A549 (cell line): ENCODE measurements at regions not wholly inside any gene's neighbourhood (a gene's known extent, or its start where the extent isn't known, plus 50 kb on each side); places are given as distances from the start of the nearest gene placed in this dataset.

Experiments used
- ATAC-seq, 2 experiments: fragments of 200-7000 bp in 1 of 2; fragments of >200 bp in 1 of 2; cut with Nextera tagmentation in 1 of 2; cut with Tn5 transposase in 1 of 2; 3 replicates each; pipeline versions ENCODE4 v1.8.0 to v1.9.1; 2018 to 2020; ENCODE audit warnings: mild to moderate bottlenecking in 1 of 2, moderate library complexity in 1 of 2
- CTCF ChIA-PET: fragments of 300-600 bp; sonication (Branson Sonifier 250); formaldehyde crosslinking; extraction: SDS; loops from one replicate; lab custom pipeline; 2021; ENCODE audit warnings: antibody characterized with exemption, inconsistent platforms; lab: Yijun Ruan, JAX
- POLR2A ChIA-PET: fragments of 350-600 bp; formaldehyde crosslinking; extraction: SDS; loops from one replicate; lab custom pipeline; 2021; ENCODE audit warnings: antibody characterized with exemption, inconsistent platforms; lab: Yijun Ruan, JAX
- DNase-seq, 2 experiments: peaks; one replicate each; pipeline versions ENCODE4 v3.0.0 to v3.0.0-alpha.2; 2011 to 2016; ENCODE audit warnings: low read depth in 1 of 2, low spot score in 1 of 2
- FAIRE-seq: peaks from 2 replicates; lab custom pipeline; 2011; peaks lifted over from hg19 to GRCh38; lab: Jason Lieb, UNC
- H3K27ac ChIP-seq, 2 experiments: fragments of >200 bp; sonication (Bioruptor Twin); formaldehyde crosslinking; 3 replicates each; pipeline ENCODE4 v1.5.1; 2016 to 2017
- H3K4me1 ChIP-seq: fragments of >200 bp; sonication (Bioruptor Twin); formaldehyde crosslinking; 3 replicates; pipeline ENCODE4 v1.6.1; 2016
- H3K4me2 ChIP-seq: fragments of >200 bp; sonication (Bioruptor Twin); formaldehyde crosslinking; 3 replicates; pipeline ENCODE4 v1.6.1; 2016
- H3K4me3 ChIP-seq: fragments of >200 bp; sonication (Bioruptor Twin); formaldehyde crosslinking; 3 replicates; pipeline ENCODE4 v1.5.1; 2016
- H3K9me3 ChIP-seq: fragments of >200 bp; sonication (Bioruptor Twin); formaldehyde crosslinking; 3 replicates; pipeline ENCODE4 v1.6.1; 2016
- BHLHE40 ChIP-seq: IDR thresholded peaks from 2 replicates; pipeline ENCODE4 v1.6.1; 2012; ENCODE audit warnings: low read depth, low read length, inconsistent platforms
- CHD4 ChIP-seq: fragments of 200-600 bp; sonication (generic); IDR thresholded peaks from 2 replicates; pipeline ENCODE4 v1.6.1; 2016; ENCODE audit warnings: antibody characterized with exemption, mild to moderate bottlenecking, borderline replicate concordance
- EHF ChIP-seq: fragments of 250-450 bp; sonication (Bioruptor Pico); IDR thresholded peaks from 2 replicates; pipeline ENCODE4 v1.5.0; 2020; ENCODE audit warnings: mild to moderate bottlenecking
- HDAC2 ChIP-seq: fragments of 200-600 bp; sonication (generic); IDR thresholded peaks from 2 replicates; pipeline ENCODE4 v1.6.1; 2016
- HEYL ChIP-seq: fragments of 250-450 bp; sonication (Bioruptor Pico); IDR thresholded peaks from 2 replicates; pipeline ENCODE4 v1.8.0; 2021; ENCODE audit warnings: mild to moderate bottlenecking, moderate library complexity
- HOXA7 ChIP-seq: fragments of 250-450 bp; sonication (Bioruptor Pico); IDR thresholded peaks from 2 replicates; pipeline ENCODE4 v1.5.0; 2020; ENCODE audit warnings: mild to moderate bottlenecking, moderate library complexity
- HOXB13 ChIP-seq: fragments of 250-450 bp; sonication (Bioruptor Pico); IDR thresholded peaks from 2 replicates; pipeline ENCODE4 v1.5.0; 2020; ENCODE audit warnings: low read depth, mild to moderate bottlenecking, moderate library complexity
- HOXB5 ChIP-seq: fragments of 250-450 bp; sonication (Bioruptor Pico); IDR thresholded peaks from 2 replicates; pipeline ENCODE4 v1.5.0; 2020; ENCODE audit warnings: mild to moderate bottlenecking, moderate library complexity
- JUN ChIP-seq, 2 experiments: fragments of >200 bp; sonication (Bioruptor Twin); formaldehyde crosslinking; IDR thresholded peaks; 2 replicates in 1 of 2; 3 replicates in 1 of 2; pipeline ENCODE4 v1.6.1; 2016 to 2017
- KDM1A ChIP-seq: fragments of 200-600 bp; sonication (generic); IDR thresholded peaks from 2 replicates; pipeline ENCODE4 v1.6.1; 2016; ENCODE audit warnings: low read depth, mild to moderate bottlenecking
- MAZ ChIP-seq: fragments of 150-350 bp; IDR thresholded peaks from 2 replicates; pipeline ENCODE4 v1.6.1; 2014; ENCODE audit warnings: antibody characterized with exemption, low read depth, low read length, borderline replicate concordance
- RFX5 ChIP-seq: fragments of 450-650 bp; IDR thresholded peaks from 2 replicates; pipeline ENCODE4 v1.7.1; 2014; ENCODE audit warnings: antibody characterized with exemption, mild to moderate bottlenecking, moderate library complexity
- SREBF2 ChIP-seq: fragments of 450-650 bp; IDR thresholded peaks from 2 replicates; pipeline ENCODE4 v1.6.1; 2014; ENCODE audit warnings: mild to moderate bottlenecking, moderate library complexity
- TFCP2L1 ChIP-seq: fragments of 250-450 bp; sonication (Bioruptor Pico); IDR thresholded peaks from 2 replicates; pipeline ENCODE4 v1.5.0; 2021; ENCODE audit warnings: mild to moderate bottlenecking
- ZFP36 ChIP-seq: fragments of 450-650 bp; IDR thresholded peaks from 2 replicates; pipeline ENCODE4 v1.6.1; 2014; ENCODE audit warnings: borderline replicate concordance; ENCODE audit not compliant: partially characterized antibody
- WGBS: methylation state at CpG from one replicate; pipeline ENCODE4 v1.1.6; 2017; ENCODE audit errors: missing lambda C conversion rate; 5-methylcytosine and 5-hydroxymethylcytosine counted together
- TF ChIP-seq, protein P1 (sequence below): fragments of 150-350 bp; IDR thresholded peaks from 2 replicates; pipeline ENCODE4 v1.6.1; 2014; ENCODE audit warnings: low read depth, mild to moderate bottlenecking, low read length
- TF ChIP-seq, protein P2 (sequence below): fragments of >200 bp; sonication (Bioruptor Twin); formaldehyde crosslinking; IDR thresholded peaks from 3 replicates; pipeline ENCODE4 v1.6.1; 2016
- TF ChIP-seq, protein P3 (sequence below): fragments of >200 bp; sonication (Bioruptor Twin); formaldehyde crosslinking; IDR thresholded peaks from 3 replicates; pipeline ENCODE4 v1.5.1; 2016
- TF ChIP-seq, protein P4 (sequence below): IDR thresholded peaks from 2 replicates; pipeline ENCODE4 v1.6.1; 2012; ENCODE audit warnings: low read depth, borderline replicate concordance

DNA sequence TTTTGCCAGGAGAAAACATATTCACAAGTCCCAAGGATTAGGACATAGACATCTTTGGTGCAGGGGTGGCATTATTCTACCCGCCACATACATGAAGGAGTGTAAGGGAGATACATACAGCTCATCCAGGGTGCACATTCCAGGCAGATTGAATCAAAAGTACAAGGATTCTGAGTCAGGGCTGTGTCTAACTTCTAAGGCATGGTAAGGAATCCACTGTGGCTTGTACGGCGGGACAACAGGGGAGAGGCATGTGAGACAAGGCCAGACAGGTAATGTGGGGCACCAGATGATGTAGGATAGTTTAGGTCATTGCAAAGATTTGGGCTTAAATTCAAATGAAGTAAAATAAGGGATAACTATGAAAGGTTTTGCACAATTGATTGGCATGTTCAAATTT, 780.9 kb downstream of the C6orf118 start (continued):
- TF ChIP-seq RFX5 (no peak), SREBF2 (no peak), ZFP36 (no peak), HOXA7 (CRISPR knock-in tag) (no peak), MAZ (no peak)

DNA sequence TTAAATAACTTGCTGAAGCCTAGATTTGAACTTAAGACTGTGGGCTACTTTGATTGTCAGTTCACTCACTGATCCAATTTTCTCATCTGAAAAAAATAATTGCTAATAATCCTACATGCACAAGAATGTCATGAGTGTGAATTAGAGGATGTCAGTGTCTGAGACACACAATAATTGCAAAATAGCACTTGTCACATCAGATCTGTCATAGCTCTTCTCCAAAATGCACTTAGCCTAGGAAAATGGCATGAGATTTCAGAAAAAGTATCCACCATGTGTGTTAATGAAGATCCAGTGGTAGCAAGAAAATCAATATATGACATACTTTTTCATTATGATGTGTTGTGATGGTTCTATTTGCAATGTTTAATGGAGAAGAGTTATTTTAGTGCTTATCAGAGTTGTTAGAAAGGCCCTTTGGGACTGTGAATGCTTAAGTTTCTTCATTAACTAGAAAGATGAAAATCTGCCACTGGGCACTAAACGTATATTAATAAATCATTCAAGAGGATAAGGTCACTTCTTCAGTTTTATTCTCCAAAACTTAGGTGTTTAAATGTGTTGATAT, 786.2 kb downstream of the C6orf118 start:
- ChIA-PET POLR2A (no interaction called here), CTCF (no interaction called here)
- no peak for TF ChIP-seq HDAC2
- TF ChIP-seq CHD4 = no peak
- TF ChIP-seq, protein P1, sequence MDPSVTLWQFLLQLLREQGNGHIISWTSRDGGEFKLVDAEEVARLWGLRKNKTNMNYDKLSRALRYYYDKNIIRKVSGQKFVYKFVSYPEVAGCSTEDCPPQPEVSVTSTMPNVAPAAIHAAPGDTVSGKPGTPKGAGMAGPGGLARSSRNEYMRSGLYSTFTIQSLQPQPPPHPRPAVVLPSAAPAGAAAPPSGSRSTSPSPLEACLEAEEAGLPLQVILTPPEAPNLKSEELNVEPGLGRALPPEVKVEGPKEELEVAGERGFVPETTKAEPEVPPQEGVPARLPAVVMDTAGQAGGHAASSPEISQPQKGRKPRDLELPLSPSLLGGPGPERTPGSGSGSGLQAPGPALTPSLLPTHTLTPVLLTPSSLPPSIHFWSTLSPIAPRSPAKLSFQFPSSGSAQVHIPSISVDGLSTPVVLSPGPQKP = no peak
- TF ChIP-seq TFCP2L1 = no peak
- TF ChIP-seq HOXB5 (CRISPR knock-in tag) = no peak
- TF ChIP-seq, protein P2, sequence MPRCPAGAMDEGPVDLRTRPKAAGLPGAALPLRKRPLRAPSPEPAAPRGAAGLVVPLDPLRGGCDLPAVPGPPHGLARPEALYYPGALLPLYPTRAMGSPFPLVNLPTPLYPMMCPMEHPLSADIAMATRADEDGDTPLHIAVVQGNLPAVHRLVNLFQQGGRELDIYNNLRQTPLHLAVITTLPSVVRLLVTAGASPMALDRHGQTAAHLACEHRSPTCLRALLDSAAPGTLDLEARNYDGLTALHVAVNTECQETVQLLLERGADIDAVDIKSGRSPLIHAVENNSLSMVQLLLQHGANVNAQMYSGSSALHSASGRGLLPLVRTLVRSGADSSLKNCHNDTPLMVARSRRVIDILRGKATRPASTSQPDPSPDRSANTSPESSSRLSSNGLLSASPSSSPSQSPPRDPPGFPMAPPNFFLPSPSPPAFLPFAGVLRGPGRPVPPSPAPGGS = no peak
- no peak for TF ChIP-seq HOXB13 (CRISPR knock-in tag)
- TF ChIP-seq, protein P3, sequence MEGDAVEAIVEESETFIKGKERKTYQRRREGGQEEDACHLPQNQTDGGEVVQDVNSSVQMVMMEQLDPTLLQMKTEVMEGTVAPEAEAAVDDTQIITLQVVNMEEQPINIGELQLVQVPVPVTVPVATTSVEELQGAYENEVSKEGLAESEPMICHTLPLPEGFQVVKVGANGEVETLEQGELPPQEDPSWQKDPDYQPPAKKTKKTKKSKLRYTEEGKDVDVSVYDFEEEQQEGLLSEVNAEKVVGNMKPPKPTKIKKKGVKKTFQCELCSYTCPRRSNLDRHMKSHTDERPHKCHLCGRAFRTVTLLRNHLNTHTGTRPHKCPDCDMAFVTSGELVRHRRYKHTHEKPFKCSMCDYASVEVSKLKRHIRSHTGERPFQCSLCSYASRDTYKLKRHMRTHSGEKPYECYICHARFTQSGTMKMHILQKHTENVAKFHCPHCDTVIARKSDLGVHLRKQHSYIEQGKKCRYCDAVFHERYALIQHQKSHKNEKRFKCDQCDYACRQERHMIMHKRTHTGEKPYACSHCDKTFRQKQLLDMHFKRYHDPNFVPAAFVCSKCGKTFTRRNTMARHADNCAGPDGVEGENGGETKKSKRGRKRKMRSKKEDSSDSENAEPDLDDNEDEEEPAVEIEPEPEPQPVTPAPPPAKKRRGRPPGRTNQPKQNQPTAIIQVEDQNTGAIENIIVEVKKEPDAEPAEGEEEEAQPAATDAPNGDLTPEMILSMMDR = no peak
- TF ChIP-seq KDM1A = no peak
- TF ChIP-seq, protein P4, sequence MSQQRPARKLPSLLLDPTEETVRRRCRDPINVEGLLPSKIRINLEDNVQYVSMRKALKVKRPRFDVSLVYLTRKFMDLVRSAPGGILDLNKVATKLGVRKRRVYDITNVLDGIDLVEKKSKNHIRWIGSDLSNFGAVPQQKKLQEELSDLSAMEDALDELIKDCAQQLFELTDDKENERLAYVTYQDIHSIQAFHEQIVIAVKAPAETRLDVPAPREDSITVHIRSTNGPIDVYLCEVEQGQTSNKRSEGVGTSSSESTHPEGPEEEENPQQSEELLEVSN = no peak
- TF ChIP-seq, all 56 proteins: peak for 0
- H3K27ac ChIP-seq = no peak overlapping the region
- 0% methylated on average over 1 of the region's 1 CpG for WGBS
- no peaks in the 10 kb centered on the region for H3K4me1 ChIP-seq
- no peaks in the 10 kb centered on the region for H3K9me3 ChIP-seq
- no peak for DNase-seq
- no peak overlapping the region for H3K4me2 ChIP-seq
- FAIRE-seq = no peak
- H3K4me3 ChIP-seq = no peak overlapping the region
- no peak for ATAC-seq

DNA sequence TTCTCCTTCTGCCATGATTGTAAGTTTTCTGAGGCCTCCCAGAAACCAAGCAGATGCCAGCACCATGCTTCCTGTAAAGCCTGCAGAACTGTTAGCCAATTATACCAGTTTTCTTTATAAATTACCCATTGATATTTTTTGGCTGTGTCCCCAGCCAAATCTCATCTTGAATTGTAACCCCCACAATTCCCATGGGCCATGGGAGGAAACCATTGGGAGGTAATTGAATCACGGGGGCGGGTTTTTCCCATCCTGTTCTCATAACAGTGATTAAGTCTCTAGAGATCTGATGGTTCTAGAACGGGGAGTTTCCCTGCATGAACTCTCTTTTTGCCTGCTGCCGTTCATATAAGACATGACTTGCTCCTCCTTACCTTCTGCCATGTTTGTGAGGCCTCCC, 788.5 kb downstream of the C6orf118 start:
- CTCF ChIA-PET = no interaction called here
- FAIRE-seq = no peak

More for the DNA sequence above, 788.5 kb downstream of the C6orf118 start:
- H3K4me1 ChIP-seq = no peaks in the 10 kb centered on the region
- no peak overlapping the region for H3K4me2 ChIP-seq
- POLR2A ChIA-PET = no interaction called here
- WGBS = 0% methylated on average over 4 of the region's 4 CpGs
- no peak overlapping the region for H3K4me3 ChIP-seq
- ATAC-seq = no peak
- TF ChIP-seq BHLHE40 (no peak), EHF (CRISPR knock-in tag) (no peak), JUN (IDR thresholded peaks at IDR 0.05) (no peak), HEYL (CRISPR knock-in tag) (no peak), MAZ (no peak)
- no peak for DNase-seq
- H3K9me3 ChIP-seq = no peaks in the 10 kb centered on the region
- H3K27ac ChIP-seq = no peak overlapping the region
